ENCODE measurements at regions not wholly inside any gene's neighbourhood (a gene's known extent, or its start where the extent isn't known, plus 50 kb on each side); places are given as distances from the start of the nearest gene placed in this dataset.

- Histone ChIP-seq H3K9me3 (no peaks in the 10 kb centered on the region), H3K27ac (no peak overlapping the region), H3K4me3 (no peak overlapping the region), H3K27me3 (no peaks in the 10 kb centered on the region), H3K4me1 (no peaks in the 10 kb centered on the region), H3K36me3 (no peaks in the 10 kb centered on the region), H3K9ac (ENCODE audit: low read depth in 2 of 2, low read length in 2 of 2) (no peak overlapping the region)
- TF ChIP-seq CTCF (IDR thresholded peaks at IDR 0.05) = no peak
- intact Hi-C loops (cut with DNase I) = no loop called here
- DNase-seq = no peak
Measured at GRCh38 chr19:28372576-28373247, 840.2 kb downstream of the UQCRFS1 start.

- no peak overlapping the region for H3K27ac ChIP-seq
- no peaks in the 10 kb centered on the region for H3K36me3 ChIP-seq
- no peak overlapping the region for H3K9ac ChIP-seq (ENCODE audit: low read depth in 2 of 2, low read length in 2 of 2)
- H3K27me3 ChIP-seq = no peaks in the 10 kb centered on the region
- no peak for TF ChIP-seq CTCF (IDR thresholded peaks at IDR 0.05)
- no peaks in the 10 kb centered on the region for H3K9me3 ChIP-seq
- no peaks in the 10 kb centered on the region for H3K4me1 ChIP-seq
- H3K4me3 ChIP-seq = no peak overlapping the region
- DNase-seq = no peak
- intact Hi-C loops (cut with DNase I) = no loop called here
Measured at GRCh38 chr19:28367146-28367545, 845.8 kb downstream of the UQCRFS1 start.

- Histone ChIP-seq H3K9ac (ENCODE audit: low read depth in 2 of 2, low read length in 2 of 2) (no peak overlapping the region), H3K4me1 (no peaks in the 10 kb centered on the region), H3K36me3 (no peaks in the 10 kb centered on the region), H3K4me3 (no peak overlapping the region), H3K27ac (no peak overlapping the region), H3K9me3 (no peaks in the 10 kb centered on the region), H3K27me3 (no peaks in the 10 kb centered on the region)
- intact Hi-C loops (cut with DNase I) = no loop called here
- DNase-seq = no peak
- no peak for TF ChIP-seq CTCF (IDR thresholded peaks at IDR 0.05)
Measured at GRCh38 chr19:28363254-28363653, 849.7 kb downstream of the UQCRFS1 start.

- Histone ChIP-seq H3K9me3 (no peaks in the 10 kb centered on the region), H3K9ac (ENCODE audit: low read depth in 2 of 2, low read length in 2 of 2) (no peak overlapping the region), H3K27ac (no peak overlapping the region), H3K27me3 (no peaks in the 10 kb centered on the region), H3K4me1 (no peaks in the 10 kb centered on the region), H3K36me3 (no peaks in the 10 kb centered on the region), H3K4me3 (no peak overlapping the region)
- no peak for TF ChIP-seq CTCF (IDR thresholded peaks at IDR 0.05)
- intact Hi-C loops (cut with DNase I) = no loop called here
- no peak for DNase-seq
Measured at GRCh38 chr19:28359431-28360414, 853.2 kb downstream of the UQCRFS1 start.

- intact Hi-C loops (cut with DNase I) = no loop called here
- Histone ChIP-seq H3K4me1 (no peaks in the 10 kb centered on the region), H3K9ac (ENCODE audit: low read depth in 2 of 2, low read length in 2 of 2) (no peak overlapping the region), H3K27me3 (no peaks in the 10 kb centered on the region), H3K4me3 (no peak overlapping the region), H3K27ac (no peak overlapping the region), H3K36me3 (no peaks in the 10 kb centered on the region), H3K9me3 (no peaks in the 10 kb centered on the region)
- no peak for DNase-seq
- TF ChIP-seq CTCF (IDR thresholded peaks at IDR 0.05) = no peak
Measured at GRCh38 chr19:28358633-28359032, 854.3 kb downstream of the UQCRFS1 start.
